ENCODE measurements at regions not wholly inside any gene's neighbourhood (a gene's known extent, or its start where the extent isn't known, plus 50 kb on each side); places are given as distances from the start of the nearest gene placed in this dataset.

DNA sequence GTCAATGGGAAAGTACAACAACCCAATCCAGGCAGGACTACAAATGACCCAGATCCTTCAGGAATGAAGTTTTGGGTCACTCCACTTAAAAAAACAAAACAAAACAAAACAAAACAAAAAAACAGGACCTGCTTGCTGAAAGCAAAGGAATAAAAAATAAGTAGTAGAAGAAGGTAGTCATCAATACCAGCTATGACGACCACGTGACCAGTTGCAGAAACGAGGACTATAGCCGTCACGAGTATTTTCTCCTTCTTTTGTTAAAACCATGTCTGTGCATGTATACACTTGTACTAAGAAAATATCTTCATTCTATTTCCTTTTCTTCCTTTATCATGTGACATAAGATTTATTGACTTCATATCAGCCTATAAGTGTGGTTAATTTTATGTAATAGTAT lies 308.4 kb upstream of the DEFB112 start:
- TF ChIP-seq GATA2 (IDR thresholded peaks at IDR 0.05; ENCODE audit: low read depth, low read length) (no peak), GATA3 (IDR thresholded peaks at IDR 0.05; ENCODE audit: low read depth, low read length) (no peak)

Measured in SH-SY5Y (cell line).